Fibroblast of lung (primary cell): ENCODE measurements at regions not wholly inside any gene's neighbourhood (a gene's known extent, or its start where the extent isn't known, plus 50 kb on each side); places are given as distances from the start of the nearest gene placed in this dataset.

Source experiments
- EZH2 ChIP-seq: IDR thresholded peaks from 2 replicates; pipeline ENCODE4 v1.5.1; 2012; ENCODE audit warnings: low read length, control low read depth, mild to moderate bottlenecking; ENCODE audit errors: missing control alignments
- TF ChIP-seq, protein P1 (sequence below), 2 donors: IDR thresholded peaks in 1 of 2; conservative IDR thresholded peaks in 1 of 2; 1 replicate in 1 of 2; 2 replicates in 1 of 2; pipeline ENCODE4 v1.5.1; 2011 to 2012; ENCODE audit warnings: low read length in 2 of 2, control low read depth in 1 of 2, inconsistent platforms in 1 of 2, low read depth in 1 of 2, mild to moderate bottlenecking in 1 of 2

DNA sequence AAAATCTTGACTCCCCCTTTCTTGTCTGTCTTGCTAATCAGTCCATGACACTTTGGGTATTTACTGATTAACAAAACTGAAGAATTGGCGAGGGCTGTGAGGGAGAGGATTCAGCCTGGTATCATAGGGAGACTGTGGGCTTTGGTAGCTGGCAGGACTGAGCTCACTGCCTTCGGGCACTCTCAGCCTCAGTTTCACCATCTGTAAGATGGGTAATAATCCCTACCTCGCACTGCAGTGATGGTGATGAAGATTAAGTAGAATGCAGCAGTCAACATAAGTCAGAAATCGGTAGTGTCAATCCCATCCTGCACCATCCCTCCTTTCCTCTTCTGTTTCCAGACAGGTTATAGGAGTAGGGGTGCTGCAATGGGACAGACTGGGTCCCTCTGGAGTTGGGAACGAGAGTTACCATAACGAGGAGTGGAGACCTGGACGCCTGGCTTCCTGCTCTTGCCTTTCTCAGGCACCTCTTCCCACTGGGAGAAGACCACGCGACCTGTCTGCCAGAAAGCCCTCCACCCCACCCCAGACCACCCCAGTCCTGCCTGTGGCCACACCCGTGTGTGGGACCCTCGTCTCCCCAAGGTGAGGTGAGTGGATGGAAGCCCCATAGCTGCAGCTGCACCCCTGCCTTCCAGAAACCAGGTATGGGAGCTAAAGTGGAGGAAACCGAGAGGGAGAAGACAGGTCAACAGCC lies 99.1 kb downstream of the SNX5 start:
- TF ChIP-seq EZH2: no peak
- TF ChIP-seq, protein P1, sequence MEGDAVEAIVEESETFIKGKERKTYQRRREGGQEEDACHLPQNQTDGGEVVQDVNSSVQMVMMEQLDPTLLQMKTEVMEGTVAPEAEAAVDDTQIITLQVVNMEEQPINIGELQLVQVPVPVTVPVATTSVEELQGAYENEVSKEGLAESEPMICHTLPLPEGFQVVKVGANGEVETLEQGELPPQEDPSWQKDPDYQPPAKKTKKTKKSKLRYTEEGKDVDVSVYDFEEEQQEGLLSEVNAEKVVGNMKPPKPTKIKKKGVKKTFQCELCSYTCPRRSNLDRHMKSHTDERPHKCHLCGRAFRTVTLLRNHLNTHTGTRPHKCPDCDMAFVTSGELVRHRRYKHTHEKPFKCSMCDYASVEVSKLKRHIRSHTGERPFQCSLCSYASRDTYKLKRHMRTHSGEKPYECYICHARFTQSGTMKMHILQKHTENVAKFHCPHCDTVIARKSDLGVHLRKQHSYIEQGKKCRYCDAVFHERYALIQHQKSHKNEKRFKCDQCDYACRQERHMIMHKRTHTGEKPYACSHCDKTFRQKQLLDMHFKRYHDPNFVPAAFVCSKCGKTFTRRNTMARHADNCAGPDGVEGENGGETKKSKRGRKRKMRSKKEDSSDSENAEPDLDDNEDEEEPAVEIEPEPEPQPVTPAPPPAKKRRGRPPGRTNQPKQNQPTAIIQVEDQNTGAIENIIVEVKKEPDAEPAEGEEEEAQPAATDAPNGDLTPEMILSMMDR (conservative IDR thresholded peaks at IDR 0.05 in 1 of 2, IDR thresholded peaks at IDR 0.05 in 1 of 2; ENCODE audit: low read depth in 1 of 2, low read length in 2 of 2): no peak
